T-helper 1 cell treated with Interleukin-12 subunit alpha and Interleukin-12 subunit beta and Interleukin-4 antibody, amounts not matched to agents 30 ng/mL and 1 ng/mL, for 36 hours (primary cell): ENCODE measurements at regions not wholly inside any gene's neighbourhood (a gene's known extent, or its start where the extent isn't known, plus 50 kb on each side); places are given as distances from the start of the nearest gene placed in this dataset.
"Not testable (repeated sequence)": the region's sequence is repeated elsewhere in the genome, so short reads cannot be mapped to it uniquely, and the experiment has no call there.

Experiments
- intact Hi-C: fragments of 100-400 bp; cut with micrococcal nuclease; formaldehyde crosslinking; loops from one replicate; pipeline ENCODE4 v1.15.1; 2024

- intact Hi-C loops, result not testable (repeated sequence)
These were observed 244.5 kb upstream of the CTBP2 start for GRCh38 chr10:125404902-125405301.

GRCh38 chr10:125401462-125401861 is 241.1 kb upstream of the CTBP2 start:
- intact Hi-C loops, result no loop called here

GRCh38 chr10:125399289-125399688 is 238.9 kb upstream of the CTBP2 start:
- intact Hi-C loops, result no loop called here

GRCh38 chr10:125398270-125398669 is 237.9 kb upstream of the CTBP2 start:
- intact Hi-C loops, result no loop called here

GRCh38 chr10:125397608-125398007 is 237.2 kb upstream of the CTBP2 start:
- intact Hi-C loops, result no loop called here

GRCh38 chr10:125396676-125397075 is 236.3 kb upstream of the CTBP2 start:
- intact Hi-C loops, result no loop called here

- intact Hi-C loops, result no loop called here
These were observed 232.2 kb upstream of the CTBP2 start for GRCh38 chr10:125392609-125393008.

- intact Hi-C loops, result no loop called here
These were observed 231.8 kb upstream of the CTBP2 start for GRCh38 chr10:125392154-125392553.

- intact Hi-C loops, result no loop called here
These were observed 229.3 kb upstream of the CTBP2 start for GRCh38 chr10:125389648-125390047.

GRCh38 chr10:125379592-125379991 is 219.2 kb upstream of the CTBP2 start:
- intact Hi-C loops, result no loop called here

- intact Hi-C loops, result no loop called here
These were observed 217.0 kb upstream of the CTBP2 start for GRCh38 chr10:125377368-125377767.

GRCh38 chr10:125375210-125375609 is 214.8 kb upstream of the CTBP2 start:
- intact Hi-C loops, result no loop called here

- intact Hi-C loops, result no loop called here
These were observed 213.2 kb upstream of the CTBP2 start for GRCh38 chr10:125373546-125373945.

- intact Hi-C loops, result no loop called here
These were observed 210.2 kb upstream of the CTBP2 start for GRCh38 chr10:125370578-125370977.

- intact Hi-C loops, result no loop called here
These were observed 209.3 kb upstream of the CTBP2 start for GRCh38 chr10:125369382-125370326.

- intact Hi-C loops, result no loop called here
These were observed 207.8 kb upstream of the CTBP2 start for GRCh38 chr10:125368146-125368545.

- intact Hi-C loops, result no loop called here
These were observed 203.4 kb upstream of the CTBP2 start for GRCh38 chr10:125363791-125364190.

- intact Hi-C loops, result no loop called here
These were observed 202.6 kb upstream of the CTBP2 start for GRCh38 chr10:125362950-125363349.

- intact Hi-C loops, result no loop called here
These were observed 199.0 kb upstream of the CTBP2 start for GRCh38 chr10:125359401-125359800.

GRCh38 chr10:125355657-125356056 is 195.3 kb upstream of the CTBP2 start:
- intact Hi-C loops, result no loop called here

- intact Hi-C loops, result no loop called here
These were observed 190.2 kb upstream of the CTBP2 start for GRCh38 chr10:125350519-125350918.

GRCh38 chr10:125348536-125348935 is 188.2 kb upstream of the CTBP2 start:
- intact Hi-C loops, result no loop called here

GRCh38 chr10:125344573-125345171 is 184.3 kb upstream of the CTBP2 start:
- intact Hi-C loops, result no loop called here
